GM12865 (cell line): ENCODE measurements at regions not wholly inside any gene's neighbourhood (a gene's known extent, or its start where the extent isn't known, plus 50 kb on each side); places are given as distances from the start of the nearest gene placed in this dataset.

Experiments
- DNase-seq: peaks from one replicate; pipeline ENCODE4 v3.0.0; 2010; ENCODE audit warnings: low read depth
- H3K4me3 ChIP-seq: 2 replicates; pipeline ENCODE4 v1.5.1; 2011; ENCODE audit warnings: mild to moderate bottlenecking, low read depth, low read length, control low read depth
- CTCF ChIP-seq: IDR thresholded peaks from 2 replicates; pipeline ENCODE4 v1.5.1; 2011; ENCODE audit warnings: low read length, control low read depth, low read depth, inconsistent platforms; ENCODE audit not compliant: insufficient read depth; ENCODE audit errors: missing control alignments

- no peak overlapping the region for H3K4me3 ChIP-seq
- no peak for DNase-seq
- no peak for TF ChIP-seq CTCF
Measured at GRCh38 chr17:72497915-72498314, 377.1 kb downstream of the SOX9 start.

GRCh38 chr17:72498364-72499210 lies 377.8 kb downstream of the SOX9 start:
- peak; percentile 50 for DNase-seq
- no peak overlapping the region for H3K4me3 ChIP-seq
- no peak for TF ChIP-seq CTCF

- H3K4me3 ChIP-seq, result no peak overlapping the region
- no peak for DNase-seq
- no peak for TF ChIP-seq CTCF
Measured at GRCh38 chr17:72501404-72502370, 380.9 kb downstream of the SOX9 start.

- no peak for TF ChIP-seq CTCF
- no peak overlapping the region for H3K4me3 ChIP-seq
- DNase-seq, result no peak
Measured at GRCh38 chr17:72502371-72503341, 381.8 kb downstream of the SOX9 start.

GRCh38 chr17:72503556-72503955 lies 382.7 kb downstream of the SOX9 start:
- no peak for TF ChIP-seq CTCF
- H3K4me3 ChIP-seq, result no peak overlapping the region
- DNase-seq, result no peak

GRCh38 chr17:72504783-72505182 lies 384.0 kb downstream of the SOX9 start:
- no peak for TF ChIP-seq CTCF
- no peak for DNase-seq
- H3K4me3 ChIP-seq, result no peak overlapping the region
